Hematopoietic multipotent progenitor cell (in vitro differentiated cells): ENCODE measurements at regions not wholly inside any gene's neighbourhood (a gene's known extent, or its start where the extent isn't known, plus 50 kb on each side); places are given as distances from the start of the nearest gene placed in this dataset. TPM values are rescaled to one million over a fixed set of nuclear protein-coding genes. Genes with fewer than 3 reads are reported as not detected.

Experiments
- DNase-seq, 3 donors: peaks; one replicate each; pipeline ENCODE4 v3.0.0-alpha.2; 2011 to 2015; ENCODE audit warnings: low read depth in 2 of 3, low spot score in 2 of 3
- small RNA-seq: library from RNA; depleted of rRNA; stranded (forward); fragments of <200 nt; gene quantifications from one replicate; pipeline ENCODE3, GENCODE V24; 2012

DNA sequence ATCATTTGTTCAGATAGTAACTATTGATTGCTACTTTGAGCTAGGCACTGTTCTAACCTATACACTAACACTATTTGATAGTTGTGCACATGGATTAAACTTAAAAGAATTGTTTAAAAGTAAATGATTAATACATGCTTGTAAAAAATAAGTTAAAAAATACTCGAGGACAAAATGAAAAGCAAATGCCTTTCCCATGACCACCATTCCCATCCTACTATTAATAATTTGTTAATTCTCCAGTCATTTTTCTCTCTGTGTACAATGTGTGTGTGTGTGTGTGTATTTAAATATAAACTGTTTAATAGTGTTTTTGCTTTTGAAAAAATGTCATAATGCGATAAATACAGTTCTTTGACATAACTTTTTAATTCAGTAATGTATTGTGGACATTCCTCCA, 78.7 kb upstream of the KCNMB2 start:
- no peak for DNase-seq

DNA sequence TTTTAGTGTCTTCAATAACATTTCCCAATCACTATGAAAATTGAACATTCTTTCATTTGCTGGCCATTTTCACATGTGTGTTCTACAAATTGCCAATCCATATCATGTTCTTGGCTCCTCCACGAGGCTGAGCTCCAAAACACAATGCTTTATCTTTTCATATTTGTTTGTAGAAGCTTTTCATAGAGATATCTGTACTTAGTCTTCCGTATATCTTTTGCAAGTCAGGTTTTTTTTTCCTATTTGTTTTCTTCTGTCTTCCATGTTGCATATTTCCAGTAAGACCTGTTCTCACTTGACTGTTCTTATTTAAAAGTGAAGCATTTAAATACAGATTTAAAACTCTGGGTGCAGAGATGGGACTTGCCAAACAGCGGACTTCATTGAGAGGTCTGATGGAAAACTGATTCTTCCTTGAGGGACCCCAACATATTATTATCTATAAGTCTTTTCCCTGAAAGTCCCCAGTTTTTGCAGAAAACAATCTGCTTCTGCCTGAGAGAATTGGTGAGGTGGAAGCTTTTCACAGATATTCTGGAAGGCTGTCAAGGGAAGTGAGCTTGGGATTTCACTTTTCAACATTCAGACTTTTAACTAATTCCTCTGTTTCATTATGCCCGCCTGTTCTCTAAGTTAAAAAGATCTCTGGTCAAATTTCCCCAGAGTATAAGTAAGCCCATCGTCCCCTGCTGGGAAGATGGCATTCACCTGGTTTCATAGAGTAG, 77.8 kb upstream of the KCNMB2 start:
- DNase-seq, result no peak

DNA sequence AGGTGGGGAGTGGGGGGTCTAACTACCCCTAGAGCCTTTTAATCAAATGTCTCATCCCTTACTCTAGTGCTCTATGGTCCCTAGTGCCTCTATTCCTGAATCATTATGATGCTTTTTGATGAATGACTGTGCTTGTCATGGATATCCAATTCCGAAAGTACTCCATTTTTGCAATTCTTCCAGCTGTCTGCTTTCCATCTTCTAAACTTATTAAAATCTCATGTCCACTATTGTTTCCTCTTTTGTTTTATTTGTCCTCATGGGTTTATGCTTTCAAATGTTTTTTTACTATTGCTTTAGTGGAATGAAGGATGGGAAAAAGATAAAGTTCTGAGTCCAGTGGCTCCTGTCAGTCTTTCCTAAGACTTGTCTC, 77.2 kb upstream of the KCNMB2 start:
- DNase-seq, result no peak

DNA sequence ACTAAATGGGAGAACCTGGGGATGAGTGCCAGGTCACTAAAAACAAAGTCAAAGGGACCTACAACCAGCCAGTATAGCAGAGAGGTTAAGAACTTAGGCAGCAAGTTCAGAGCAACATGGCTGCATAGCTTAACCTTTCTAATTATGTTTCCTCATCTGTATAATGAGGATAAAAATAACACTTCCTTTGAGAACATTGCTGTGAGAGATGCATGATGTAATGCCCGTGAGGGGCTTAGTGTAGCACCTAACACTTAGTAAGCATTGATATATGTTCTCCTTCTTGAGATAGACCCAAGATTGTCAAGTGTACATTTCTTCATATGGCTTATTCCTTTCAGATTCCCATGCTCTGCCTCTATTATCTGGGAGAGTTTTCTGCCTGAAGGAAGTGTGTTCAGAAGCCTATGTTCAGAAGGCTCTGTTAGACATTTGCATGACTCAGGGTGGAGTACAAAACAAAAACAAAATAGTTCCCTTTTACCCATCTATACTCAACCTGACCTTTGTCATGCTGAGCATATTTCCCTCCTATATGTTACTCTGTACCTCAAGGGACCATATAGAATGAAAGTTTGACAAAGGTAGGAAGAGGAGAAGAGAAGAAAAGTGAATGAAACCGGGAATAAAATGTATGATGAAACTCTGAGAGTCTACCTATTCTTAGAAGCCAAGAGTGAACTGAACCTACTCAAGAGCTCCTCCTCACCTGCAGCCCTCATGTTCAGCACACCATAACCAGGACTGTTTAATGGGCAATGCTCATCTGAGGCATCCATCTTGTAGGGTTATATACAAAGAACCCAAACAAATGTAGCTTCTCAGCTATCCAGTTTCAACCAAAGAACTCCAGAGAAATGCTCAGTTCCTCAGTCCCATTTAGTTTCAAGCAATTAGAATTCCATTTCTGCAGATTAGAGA, 70.7 kb upstream of the KCNMB2 start:
- no peak for DNase-seq

DNA sequence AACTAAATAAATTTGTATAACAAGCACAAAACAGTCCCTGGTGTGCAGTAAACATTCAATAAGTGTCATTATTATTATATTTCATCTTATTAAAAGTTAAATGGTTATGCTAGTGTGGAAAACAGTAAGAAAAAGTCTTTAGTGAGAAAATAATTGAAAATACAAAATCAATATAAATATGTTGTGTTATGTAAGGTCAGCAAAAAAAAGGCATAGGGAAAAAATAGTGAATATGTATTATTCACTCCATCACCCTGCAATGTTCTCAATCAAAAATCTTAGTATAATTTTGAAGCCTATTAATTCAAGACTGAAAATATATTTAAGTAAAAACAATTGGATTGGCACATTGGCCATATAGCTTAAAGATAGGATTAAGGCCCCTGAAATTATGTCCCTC, 63.3 kb upstream of the KCNMB2 start:
- no peak for DNase-seq

DNA sequence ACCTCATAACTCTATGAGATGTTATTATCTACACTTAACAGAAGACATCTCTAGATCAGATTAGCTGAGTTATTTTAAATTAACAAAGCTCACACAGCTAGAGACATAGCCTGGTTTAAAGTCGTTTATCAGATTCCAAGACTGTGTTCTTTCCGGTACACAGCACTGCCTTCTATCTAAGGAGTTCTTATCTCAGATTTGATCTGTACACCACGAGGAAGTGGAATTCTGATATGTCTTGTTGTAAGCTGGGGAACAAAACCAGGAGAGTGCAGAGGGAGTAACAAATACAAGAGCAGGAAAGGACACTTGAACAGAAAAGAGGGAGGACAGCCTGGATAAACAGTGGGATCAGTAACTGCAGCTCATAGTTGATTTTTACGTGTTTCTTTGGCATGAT, 61.7 kb upstream of the KCNMB2 start:
- no peak for DNase-seq

DNA sequence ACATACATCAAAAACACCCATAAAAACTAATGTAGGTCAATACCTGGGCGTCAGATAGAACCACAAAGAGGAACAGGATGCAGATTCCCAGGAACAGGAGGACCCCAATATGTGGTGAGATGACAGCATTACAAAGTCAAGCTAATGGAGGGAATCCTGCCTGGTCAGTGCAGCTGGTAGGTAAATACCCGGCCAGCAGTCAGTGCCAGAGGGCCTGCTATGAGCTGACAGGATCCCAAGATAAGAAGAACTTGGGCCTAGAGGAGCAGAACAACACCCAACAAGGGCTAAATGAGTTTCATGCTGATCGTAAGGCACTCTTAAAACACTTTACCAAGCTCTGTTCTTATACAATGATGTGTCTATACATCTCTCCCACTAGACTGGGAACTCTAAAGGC, 61.2 kb upstream of the KCNMB2 start:
- DNase-seq, result no peak

DNA sequence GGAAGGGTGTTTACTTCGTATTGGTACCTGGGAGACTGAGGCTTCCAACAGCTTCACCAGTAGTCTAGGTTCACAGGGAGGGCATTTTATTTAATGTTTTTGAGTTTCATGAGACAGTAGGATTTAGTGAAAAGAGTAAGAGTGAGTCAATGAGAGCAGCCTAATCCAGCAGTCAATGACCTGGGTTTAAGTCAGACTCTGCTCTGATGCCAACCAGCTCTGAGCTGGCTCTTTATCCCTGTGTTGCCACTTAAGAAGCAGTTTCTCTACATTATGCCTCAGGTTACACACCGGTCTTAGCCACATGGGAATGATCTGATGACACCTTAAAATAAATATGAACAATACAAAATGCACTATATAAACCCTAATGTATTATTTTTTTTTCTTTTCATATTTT, 59.4 kb upstream of the KCNMB2 start:
- DNase-seq, result no peak

- DNase-seq, result no peak
These were observed 56.8 kb upstream of the KCNMB2 start for GRCh38 chr3:178479446-178479845.

DNA sequence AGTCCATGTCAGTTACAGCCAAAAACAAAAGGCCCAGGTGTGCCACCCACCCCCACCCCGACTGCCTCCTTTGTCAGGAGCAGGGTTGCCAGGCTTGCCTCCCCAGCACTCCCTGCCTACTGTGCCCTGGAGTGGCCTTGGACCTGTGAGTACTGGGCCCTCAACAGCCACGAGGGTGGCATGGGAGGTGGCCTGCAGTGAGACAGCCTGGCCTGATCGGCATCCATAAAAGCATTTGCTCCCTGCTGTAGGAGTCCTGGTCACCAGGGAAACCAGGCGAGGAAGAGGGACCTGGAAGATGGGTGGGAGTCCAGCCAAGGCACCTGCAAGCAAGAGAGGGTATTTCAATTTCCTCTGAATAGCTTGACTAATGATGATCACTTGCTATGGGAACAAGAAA, 56.4 kb upstream of the KCNMB2 start:
- DNase-seq, result no peak

- DNase-seq, result no peak
These were observed 56.0 kb upstream of the KCNMB2 start for GRCh38 chr3:178480274-178480673.

DNA sequence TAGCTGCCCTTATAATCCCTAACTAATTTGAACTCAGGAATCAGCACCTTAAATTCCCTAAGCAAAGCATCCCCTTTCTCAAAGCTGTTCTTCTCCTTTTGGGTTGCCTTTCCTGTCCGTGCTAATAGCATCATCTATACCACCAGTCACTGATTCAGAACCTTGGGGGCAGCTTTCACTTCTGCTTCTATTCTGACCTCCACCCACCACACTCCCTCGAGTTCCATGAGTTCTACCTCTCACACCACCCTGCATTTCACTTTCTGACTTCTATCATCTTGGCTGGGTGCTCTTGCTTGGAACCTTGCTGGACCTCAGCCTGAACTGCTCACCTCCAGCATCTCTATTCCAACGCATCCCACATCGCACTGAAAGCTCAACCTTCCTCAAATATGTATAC, 55.4 kb upstream of the KCNMB2 start:
- DNase-seq, result no peak

- no peak for DNase-seq
These were observed 53.3 kb upstream of the KCNMB2 start for GRCh38 chr3:178482981-178483380.

DNA sequence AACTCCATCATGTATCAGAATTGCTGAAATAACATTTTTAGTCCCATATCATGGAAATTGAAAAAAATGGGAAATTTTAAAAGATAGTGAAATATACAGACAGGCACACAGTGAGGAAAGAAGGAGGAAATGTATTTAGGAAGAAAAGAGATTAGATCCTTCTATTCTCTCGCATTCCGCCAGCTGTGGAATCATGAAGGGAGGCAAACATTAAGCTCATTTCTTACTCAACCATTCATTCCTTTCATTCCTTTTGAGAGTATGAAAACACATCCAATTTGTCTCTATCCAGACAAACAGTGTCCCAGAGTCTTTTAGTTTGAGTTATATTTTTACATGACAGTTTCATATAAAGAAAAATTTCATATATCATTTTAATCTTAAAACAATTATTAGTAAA, 52.5 kb upstream of the KCNMB2 start:
- DNase-seq, result no peak

GRCh38 chr3:178485756-178486155, 50.5 kb upstream of the KCNMB2 start:
- DNase-seq, result no peak

Small RNA genes in the stretch of these regions (small RNA-seq; reads per million reads assigned to genes)
- gene RF00425 (not detected), gene RN7SKP52 (not detected), gene RNA5SP148 (not detected), gene RNU6-1120P (not detected)
